Fibroblast of villous mesenchyme (primary cell): ENCODE measurements at regions not wholly inside any gene's neighbourhood (a gene's known extent, or its start where the extent isn't known, plus 50 kb on each side); places are given as distances from the start of the nearest gene placed in this dataset.

Experiments
- DNase-seq: peaks from one replicate; pipeline ENCODE4 v3.0.0-alpha.2; 2010; ENCODE audit warnings: low read depth
- H3K4me3 ChIP-seq: 2 replicates; pipeline ENCODE4 v1.5.1; 2011; ENCODE audit warnings: low read depth, mild to moderate bottlenecking, low read length
- CTCF ChIP-seq: IDR thresholded peaks from 2 replicates; pipeline ENCODE4 v1.5.1; 2012; ENCODE audit warnings: low read depth, mild to moderate bottlenecking, low read length; ENCODE audit not compliant: insufficient read depth

GRCh38 chr17:77844681-77845080, 113.8 kb upstream of the TNRC6C start:
- no peak overlapping the region for H3K4me3 ChIP-seq
- no peak for DNase-seq
- TF ChIP-seq CTCF = no peak

- TF ChIP-seq CTCF = no peak
- no peak for DNase-seq
- H3K4me3 ChIP-seq = no peak overlapping the region
These were observed 112.8 kb upstream of the TNRC6C start for GRCh38 chr17:77845541-77846225.

GRCh38 chr17:77846531-77847085, 111.9 kb upstream of the TNRC6C start:
- no peak overlapping the region for H3K4me3 ChIP-seq
- no peak for TF ChIP-seq CTCF
- DNase-seq = no peak

GRCh38 chr17:77847221-77848085, 111.0 kb upstream of the TNRC6C start:
- H3K4me3 ChIP-seq = no peak overlapping the region
- no peak for DNase-seq
- TF ChIP-seq CTCF = no peak

GRCh38 chr17:77848257-77848656, 110.2 kb upstream of the TNRC6C start:
- TF ChIP-seq CTCF = no peak
- DNase-seq = no peak
- H3K4me3 ChIP-seq = no peak overlapping the region

GRCh38 chr17:77849239-77849638, 109.3 kb upstream of the TNRC6C start:
- H3K4me3 ChIP-seq = no peak overlapping the region
- no peak for DNase-seq
- TF ChIP-seq CTCF = no peak
